ENCODE measurements at regions not wholly inside any gene's neighbourhood (a gene's known extent, or its start where the extent isn't known, plus 50 kb on each side); places are given as distances from the start of the nearest gene placed in this dataset.

- TF ChIP-seq, protein P1, sequence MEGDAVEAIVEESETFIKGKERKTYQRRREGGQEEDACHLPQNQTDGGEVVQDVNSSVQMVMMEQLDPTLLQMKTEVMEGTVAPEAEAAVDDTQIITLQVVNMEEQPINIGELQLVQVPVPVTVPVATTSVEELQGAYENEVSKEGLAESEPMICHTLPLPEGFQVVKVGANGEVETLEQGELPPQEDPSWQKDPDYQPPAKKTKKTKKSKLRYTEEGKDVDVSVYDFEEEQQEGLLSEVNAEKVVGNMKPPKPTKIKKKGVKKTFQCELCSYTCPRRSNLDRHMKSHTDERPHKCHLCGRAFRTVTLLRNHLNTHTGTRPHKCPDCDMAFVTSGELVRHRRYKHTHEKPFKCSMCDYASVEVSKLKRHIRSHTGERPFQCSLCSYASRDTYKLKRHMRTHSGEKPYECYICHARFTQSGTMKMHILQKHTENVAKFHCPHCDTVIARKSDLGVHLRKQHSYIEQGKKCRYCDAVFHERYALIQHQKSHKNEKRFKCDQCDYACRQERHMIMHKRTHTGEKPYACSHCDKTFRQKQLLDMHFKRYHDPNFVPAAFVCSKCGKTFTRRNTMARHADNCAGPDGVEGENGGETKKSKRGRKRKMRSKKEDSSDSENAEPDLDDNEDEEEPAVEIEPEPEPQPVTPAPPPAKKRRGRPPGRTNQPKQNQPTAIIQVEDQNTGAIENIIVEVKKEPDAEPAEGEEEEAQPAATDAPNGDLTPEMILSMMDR (IDR thresholded peaks at IDR 0.05): no peak
These were observed 65.8 kb upstream of the AKAP13 start for GRCh38 chr15:85314633-85315032.

DNA sequence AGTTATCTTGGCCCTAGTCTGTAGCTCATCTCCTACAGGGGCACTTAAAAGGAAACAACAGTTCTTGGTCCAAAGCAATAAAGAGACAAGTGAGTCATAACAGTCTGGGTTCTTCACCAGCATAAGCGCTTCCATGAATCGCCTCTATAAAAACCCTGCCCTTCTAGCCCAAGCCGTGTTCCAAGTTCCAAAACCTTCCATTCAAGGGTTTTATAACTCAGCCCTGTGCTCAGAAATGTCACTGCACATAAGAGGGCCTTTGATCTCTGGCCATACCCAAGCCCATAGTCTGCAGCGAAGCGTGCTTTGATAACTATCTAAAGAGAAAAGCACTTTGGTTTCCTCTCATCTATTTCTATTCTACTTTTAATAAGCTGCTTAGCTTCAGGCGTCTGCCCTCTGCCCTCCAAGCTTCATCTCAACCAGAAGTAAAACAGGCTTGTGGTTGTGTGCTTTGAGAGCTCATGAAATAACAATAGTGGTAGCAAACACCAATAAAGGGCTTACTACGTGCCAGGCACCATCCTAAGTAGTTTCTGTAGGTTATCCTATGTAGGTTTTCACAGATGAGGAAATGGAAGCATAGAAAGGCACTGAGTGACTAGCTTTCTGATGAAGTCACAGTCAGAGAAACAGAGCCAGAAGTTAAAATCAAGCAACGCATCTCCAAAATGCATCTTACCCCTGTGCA lies 64.0 kb upstream of the AKAP13 start:
- TF ChIP-seq, protein P1 (IDR thresholded peaks at IDR 0.05): no peak

- TF ChIP-seq, protein P1 (IDR thresholded peaks at IDR 0.05): no peak
These were observed 62.2 kb upstream of the AKAP13 start for GRCh38 chr15:85318048-85318731.

GRCh38 chr15:85318732-85319076 lies 61.7 kb upstream of the AKAP13 start:
- TF ChIP-seq, protein P1 (IDR thresholded peaks at IDR 0.05): no peak

DNA sequence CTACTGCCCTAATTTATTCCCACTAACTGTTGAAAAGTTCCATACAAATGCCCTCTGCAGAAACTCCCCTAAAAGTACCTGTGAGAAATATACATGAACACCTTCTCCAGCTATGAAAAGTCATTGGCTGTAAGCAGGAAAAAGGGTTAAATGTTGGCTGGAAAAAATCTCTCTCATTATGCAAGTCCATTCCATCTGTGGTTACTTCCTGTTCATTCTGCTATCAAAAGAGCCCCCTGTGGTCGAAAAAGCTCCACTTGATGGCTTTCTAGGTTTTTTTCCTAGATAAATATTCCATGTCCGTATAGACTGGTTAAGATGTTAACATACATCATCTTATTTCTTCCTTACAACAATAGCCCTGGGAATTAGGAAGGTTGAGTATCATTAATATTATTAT lies 56.2 kb upstream of the AKAP13 start:
- TF ChIP-seq, protein P1 (IDR thresholded peaks at IDR 0.05): no peak

GRCh38 chr15:85325834-85326233 lies 54.6 kb upstream of the AKAP13 start:
- TF ChIP-seq, protein P1 (IDR thresholded peaks at IDR 0.05): no peak

DNA sequence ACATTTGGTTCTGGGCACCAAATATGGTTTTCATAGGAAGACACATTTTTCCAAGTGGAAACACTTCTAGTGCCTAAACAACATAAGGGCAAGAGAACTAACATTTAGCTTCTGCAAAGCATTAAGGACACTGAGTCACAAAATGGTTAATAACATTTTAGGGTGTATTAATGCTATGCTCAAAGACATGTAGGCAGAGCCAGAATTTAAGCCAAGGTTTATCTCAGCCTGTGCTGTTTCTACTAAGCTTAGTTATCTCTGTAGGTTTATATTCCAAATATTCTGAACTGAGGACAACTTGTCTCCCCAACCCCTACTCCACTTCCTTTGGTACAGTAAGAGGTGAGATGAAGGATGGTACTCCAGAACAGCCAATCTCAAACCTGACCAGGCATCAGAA lies 54.1 kb upstream of the AKAP13 start:
- TF ChIP-seq, protein P1 (IDR thresholded peaks at IDR 0.05): no peak
